Small intestine (tissue), 7 donors: ENCODE measurements at regions not wholly inside any gene's neighbourhood (a gene's known extent, or its start where the extent isn't known, plus 50 kb on each side); places are given as distances from the start of the nearest gene placed in this dataset.

Experiments
- DNase-seq, 2 donors: peaks; one replicate each; pipeline versions ENCODE4 v3.0.0 to v3.0.0-alpha.2; 2013
- FAIRE-seq: peaks from 2 replicates; lab custom pipeline; 2012; peaks lifted over from hg19 to GRCh38; lab: Jason Lieb, UNC
- H3K27ac ChIP-seq, 3 donors: one replicate each; pipeline ENCODE4 v1.5.1; 2013; ENCODE audit warnings: low read length in 2 of 3, mild to moderate bottlenecking in 2 of 3, control low read depth in 1 of 3, inconsistent platforms in 1 of 3, low read depth in 1 of 3, moderate library complexity in 1 of 3
- H3K27me3 ChIP-seq, 3 donors: one replicate each; pipeline ENCODE4 v1.6.1; 2013; ENCODE audit warnings: low read length in 3 of 3, inconsistent platforms in 1 of 3; ENCODE audit not compliant: control insufficient read depth in 3 of 3, insufficient read depth in 3 of 3
- H3K36me3 ChIP-seq, 3 donors: one replicate each; pipeline ENCODE4 v1.6.1; 2013; ENCODE audit warnings: low read length in 3 of 3, inconsistent platforms in 1 of 3, low read depth in 1 of 3, mild to moderate bottlenecking in 1 of 3, moderate library complexity in 1 of 3; ENCODE audit not compliant: control insufficient read depth in 3 of 3, insufficient read depth in 2 of 3
- H3K4me1 ChIP-seq, 3 donors: one replicate each; pipeline ENCODE4 v1.6.1; 2013; ENCODE audit warnings: low read length in 2 of 3, inconsistent platforms in 1 of 3, low read depth in 1 of 3, mild to moderate bottlenecking in 1 of 3, moderate library complexity in 1 of 3; ENCODE audit not compliant: control insufficient read depth in 3 of 3, insufficient read depth in 2 of 3
- H3K4me3 ChIP-seq, 3 donors: one replicate each; pipeline ENCODE4 v1.5.1; 2013; ENCODE audit warnings: low read length in 3 of 3, control low read depth in 1 of 3, inconsistent platforms in 1 of 3, low read depth in 1 of 3, mild to moderate bottlenecking in 1 of 3, moderate library complexity in 1 of 3
- H3K9me3 ChIP-seq, 2 donors: one replicate each; pipeline ENCODE4 v1.6.1; 2013; ENCODE audit warnings: low read depth in 1 of 2, low read length in 1 of 2; ENCODE audit not compliant: control insufficient read depth in 2 of 2, insufficient read depth in 1 of 2
- WGBS, 3 donors: extraction: QIAGEN DNeasy Blood & Tissue Kit; methylation state at CpG; one replicate each; pipeline ENCODE4 v1.1.7; 2013; 5-methylcytosine and 5-hydroxymethylcytosine counted together
- donor health status: healthy with polysubstance abuse.
- donor health status: control.
- donor health status: control.
- donor health status: Bipolar disorder and iron deficiency.
- donor health status: healthy.

DNA sequence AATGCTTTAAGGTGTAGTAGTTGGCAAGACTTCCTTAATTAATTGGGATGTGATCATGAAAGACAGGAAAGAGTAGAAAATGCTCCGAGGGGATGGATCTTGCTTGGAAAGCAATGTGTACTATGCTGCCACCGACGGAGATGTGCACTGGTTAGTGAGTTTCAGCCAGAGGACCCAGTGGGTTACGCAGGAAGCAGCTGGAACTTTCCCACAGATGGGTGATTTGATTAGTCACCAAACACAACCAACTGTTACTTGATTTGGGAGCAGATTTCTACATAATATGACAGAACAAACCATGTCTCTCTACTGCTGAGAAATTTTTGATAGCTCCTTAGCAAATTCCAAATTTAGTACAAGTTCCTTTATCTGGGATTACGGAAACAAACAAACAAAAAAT lies 245.4 kb upstream of the MCTP2 start:
- Histone ChIP-seq H3K27ac (no peak overlapping the region), H3K4me3 (no peak overlapping the region), H3K27me3 (peaks cover 0 to 6% (median 0%) of the 10 kb centered on the region in 3 donors), H3K9me3 (no peaks in the 10 kb centered on the region), H3K4me1 (peaks cover 0 to 3% (median 0%) of the 10 kb centered on the region in 3 donors), H3K36me3 (no peaks in the 10 kb centered on the region)
- FAIRE-seq (no peak), DNase-seq (no peak)
- WGBS, 3 donors, result 66 to 76% (median 74%) methylated on average over 5 of the region's 5 CpGs

DNA sequence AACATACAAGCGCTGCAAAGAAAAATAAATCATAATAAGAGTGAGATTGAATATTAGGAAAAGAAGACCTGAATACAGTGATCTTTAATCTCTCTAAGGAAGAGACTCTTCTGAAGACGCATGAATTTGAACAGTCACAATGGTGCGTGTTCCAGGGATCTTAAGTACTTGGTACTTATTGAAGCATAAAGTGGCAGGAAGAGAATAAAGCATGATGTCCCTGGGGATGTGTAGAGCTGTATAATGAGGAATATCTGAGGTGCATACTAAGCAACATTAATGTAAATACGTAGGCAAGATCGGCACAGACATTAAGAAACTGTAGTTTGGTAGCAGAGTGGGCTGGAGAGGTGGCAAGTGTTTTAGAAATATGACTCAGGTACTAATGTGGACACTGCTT lies 246.2 kb upstream of the MCTP2 start:
- Histone ChIP-seq H3K9me3 (no peaks in the 10 kb centered on the region), H3K36me3 (no peaks in the 10 kb centered on the region), H3K27me3 (peaks cover 0 to 6% (median 0%) of the 10 kb centered on the region in 3 donors), H3K4me3 (no peak overlapping the region), H3K27ac (no peak overlapping the region), H3K4me1 (peaks cover 0 to 3% (median 0%) of the 10 kb centered on the region in 3 donors)
- WGBS, 3 donors, result 68 to 87% (median 75%) methylated on average over 5 of the region's 5 CpGs
- FAIRE-seq, result no peak
- DNase-seq, result no peak

DNA sequence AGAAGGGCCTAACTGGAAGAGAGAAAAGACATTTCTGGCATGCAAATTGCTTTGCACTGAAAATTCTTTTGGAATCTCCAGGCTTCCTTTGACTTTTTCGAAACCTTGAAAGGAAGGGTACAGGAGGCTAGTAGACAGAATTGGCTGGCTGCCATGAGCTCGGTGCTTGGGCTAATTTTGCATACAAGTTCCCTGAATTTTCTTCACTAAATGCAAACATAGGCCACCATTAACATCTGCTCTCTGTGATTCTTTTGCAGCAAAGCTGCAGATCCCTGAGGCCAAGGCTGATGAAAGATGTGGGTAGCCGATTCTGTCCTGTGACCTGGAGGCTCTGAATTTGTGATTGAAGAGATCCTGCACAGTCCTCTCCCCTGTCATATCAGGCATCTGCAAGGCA lies 247.8 kb upstream of the MCTP2 start:
- peaks cover 0 to 3% (median 0%) of the 10 kb centered on the region in 3 donors for H3K4me1 ChIP-seq
- H3K4me3 ChIP-seq, result no peak overlapping the region
- H3K27me3 ChIP-seq, result peaks cover 0 to 8% (median 0%) of the 10 kb centered on the region in 3 donors
- DNase-seq (no peak), FAIRE-seq (no peak)
- WGBS, 3 donors, result 43 to 52% (median 49%) methylated on average over 3 of the region's 3 CpGs
- H3K36me3 ChIP-seq, result no peaks in the 10 kb centered on the region
- H3K9me3 ChIP-seq, result no peaks in the 10 kb centered on the region
- no peak overlapping the region for H3K27ac ChIP-seq

DNA sequence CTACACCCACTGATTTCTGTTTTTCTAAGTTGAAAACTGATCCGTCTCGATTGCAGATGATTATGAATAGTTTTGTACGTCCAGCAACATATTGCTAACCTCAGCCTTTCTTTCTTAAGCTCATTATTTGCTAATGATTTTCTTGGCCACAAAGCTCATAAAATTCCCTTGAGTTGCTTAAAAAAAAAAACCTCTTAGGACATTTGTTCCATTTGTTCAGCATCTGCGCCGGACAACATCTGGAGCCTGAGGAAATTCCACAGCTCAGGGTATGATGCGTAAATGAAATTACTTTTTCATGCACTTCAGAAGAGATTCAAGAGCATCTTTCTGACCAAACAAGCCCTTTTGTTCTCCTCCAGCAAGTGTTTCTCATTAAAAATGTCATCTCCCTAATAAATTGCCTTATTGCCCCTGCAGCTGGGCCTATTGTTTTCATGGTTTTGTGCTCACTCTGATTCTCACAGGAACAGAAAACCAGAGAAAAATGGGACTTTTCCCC lies 249.1 kb upstream of the MCTP2 start:
- FAIRE-seq (no peak), DNase-seq (no peak)
- H3K27ac ChIP-seq, result peak overlapping the region in 1 of 3 donors; percentile 22
- no peak overlapping the region for H3K4me3 ChIP-seq
- peaks cover 0 to 3% (median 0%) of the 10 kb centered on the region in 3 donors for H3K4me1 ChIP-seq
- H3K27me3 ChIP-seq, result peaks cover 0 to 8% (median 0%) of the 10 kb centered on the region in 3 donors
- WGBS, 3 donors, result 66 to 83% (median 76%) methylated on average over 6 of the region's 6 CpGs
- no peaks in the 10 kb centered on the region for H3K9me3 ChIP-seq
- no peaks in the 10 kb centered on the region for H3K36me3 ChIP-seq

DNA sequence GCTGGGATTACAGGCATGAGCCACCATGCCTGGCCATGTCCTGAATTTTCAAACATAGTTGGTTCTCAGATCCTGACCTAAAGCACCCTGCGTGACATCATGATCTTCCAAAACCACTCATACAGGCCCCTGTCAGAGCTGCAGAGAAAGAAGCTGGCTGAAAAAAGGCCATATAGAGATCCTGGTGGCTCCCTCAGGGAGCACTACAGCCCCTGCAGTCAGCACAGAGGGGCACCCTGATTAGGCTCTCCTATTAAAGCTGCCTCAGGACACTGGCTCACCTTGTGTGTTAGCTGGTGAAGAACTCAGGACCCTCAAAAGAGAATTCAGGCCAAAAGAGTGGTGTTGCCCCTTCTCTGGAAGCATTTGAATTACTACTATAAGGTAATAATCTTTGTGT lies 249.7 kb upstream of the MCTP2 start:
- FAIRE-seq (no peak), DNase-seq (no peak)
- H3K27me3 ChIP-seq, result peaks cover 0 to 8% (median 0%) of the 10 kb centered on the region in 3 donors
- 88 to 96% (median 92%) methylated on average over 1 of the region's 1 CpG for WGBS, 3 donors
- H3K9me3 ChIP-seq, result no peaks in the 10 kb centered on the region
- H3K4me1 ChIP-seq, result peaks cover 0 to 3% (median 0%) of the 10 kb centered on the region in 3 donors
- H3K27ac ChIP-seq, result peak overlapping the region in 1 of 3 donors; percentile 23
- no peak overlapping the region for H3K4me3 ChIP-seq
- H3K36me3 ChIP-seq, result no peaks in the 10 kb centered on the region

DNA sequence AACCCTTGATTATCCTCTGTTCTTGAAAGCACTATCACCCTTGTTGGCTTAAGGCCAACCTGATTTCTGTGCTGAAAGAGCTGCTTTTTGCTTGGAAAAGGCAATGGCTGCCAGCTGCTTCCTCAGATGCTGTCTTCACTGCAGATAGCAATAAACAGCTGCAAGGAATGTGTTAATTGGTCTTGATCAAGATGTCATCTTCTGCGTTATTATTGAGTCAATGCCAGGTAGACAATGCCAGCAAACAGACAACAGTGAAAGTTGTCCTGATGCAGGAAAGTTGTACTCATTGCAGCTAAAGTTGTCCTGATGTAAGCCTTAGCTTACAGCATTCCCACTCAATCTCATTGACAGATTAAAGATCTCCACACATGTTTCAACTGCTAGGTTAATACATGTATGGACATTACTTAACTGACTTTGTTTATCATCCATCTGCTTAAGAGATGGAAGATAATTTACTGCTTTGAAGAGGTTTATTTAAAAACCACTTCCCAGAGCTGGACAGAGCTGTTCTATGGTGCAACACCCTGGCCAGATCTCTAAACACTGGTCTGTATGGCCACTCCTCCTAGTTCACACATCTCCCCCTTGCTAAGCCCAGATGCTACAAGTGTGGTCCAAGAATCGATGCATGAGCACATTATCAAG lies 251.0 kb upstream of the MCTP2 start:
- DNase-seq, result peak in 1 of 2 donors; percentile 9
- no peaks in the 10 kb centered on the region for H3K36me3 ChIP-seq
- no peak for FAIRE-seq
- 29 to 37% (median 35%) methylated on average over 2 of the region's 2 CpGs for WGBS, 3 donors
- no peaks in the 10 kb centered on the region for H3K9me3 ChIP-seq
- peaks cover 0 to 8% (median 0%) of the 10 kb centered on the region in 3 donors for H3K27me3 ChIP-seq
- H3K4me3 ChIP-seq, result no peak overlapping the region
- no peaks in the 10 kb centered on the region for H3K4me1 ChIP-seq
- no peak overlapping the region for H3K27ac ChIP-seq

DNA sequence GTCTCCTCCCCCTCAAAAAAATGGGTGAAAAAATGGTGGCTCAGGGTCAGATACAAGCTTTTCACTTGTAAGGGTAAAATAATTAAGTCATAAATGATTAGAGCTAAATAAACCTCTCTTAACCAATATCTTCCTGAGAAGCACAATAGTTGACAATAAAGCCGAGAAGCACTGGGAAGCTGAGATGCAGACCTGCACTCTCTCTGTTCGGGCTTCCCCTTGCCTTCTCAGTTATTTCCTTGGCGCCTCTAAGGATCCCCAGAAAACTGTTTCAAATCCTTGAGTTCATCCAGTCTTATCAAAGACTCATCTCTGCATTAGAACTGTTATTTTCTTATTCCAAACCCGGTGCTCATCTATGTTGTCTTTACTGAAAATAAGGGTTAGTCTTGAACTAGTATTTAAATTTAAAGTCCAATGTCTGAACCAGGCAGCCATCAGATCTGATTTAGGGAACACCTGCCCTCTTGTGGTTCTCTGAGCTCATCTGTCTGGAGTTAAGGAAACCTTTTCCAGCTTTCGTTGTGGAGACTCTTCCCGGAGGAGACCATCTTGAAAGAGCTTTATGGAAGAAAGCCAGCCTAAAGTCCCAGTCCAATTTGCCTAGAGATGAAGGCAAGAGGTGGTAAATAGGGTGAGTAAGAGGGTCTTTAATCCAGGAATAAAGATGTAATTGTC lies 256.4 kb upstream of the MCTP2 start:
- 38 to 58% (median 47%) methylated on average over 6 of the region's 6 CpGs for WGBS, 3 donors
- H3K27ac ChIP-seq, result no peak overlapping the region
- H3K36me3 ChIP-seq, result no peaks in the 10 kb centered on the region
- DNase-seq, result peak; percentile 12 to 58
- no peak overlapping the region for H3K4me3 ChIP-seq
- H3K27me3 ChIP-seq, result peaks cover 0 to 2% (median 0%) of the 10 kb centered on the region in 3 donors
- H3K4me1 ChIP-seq, result no peaks in the 10 kb centered on the region
- no peak for FAIRE-seq
- no peaks in the 10 kb centered on the region for H3K9me3 ChIP-seq

DNA sequence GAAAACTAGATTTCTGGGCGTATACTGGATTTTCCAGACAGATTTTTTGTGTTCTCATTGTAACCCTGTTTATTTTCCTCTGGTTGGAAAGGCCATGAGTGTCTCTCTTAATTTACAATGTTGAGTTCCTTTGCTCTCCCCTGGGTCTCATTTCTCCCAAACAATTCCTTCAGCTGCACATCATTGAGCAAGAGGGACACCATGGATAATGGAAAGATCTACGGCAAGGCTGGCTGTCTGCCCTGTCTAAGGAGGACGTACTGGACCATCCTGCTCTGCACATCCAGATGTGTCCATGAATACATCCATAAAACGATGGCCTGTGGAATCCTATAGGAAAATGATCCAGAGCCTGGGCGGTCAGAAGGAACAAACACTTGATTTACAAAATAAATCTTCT lies 258.1 kb upstream of the MCTP2 start:
- WGBS, 3 donors, result 67 to 80% (median 77%) methylated on average over 5 of the region's 5 CpGs
- FAIRE-seq (no peak), DNase-seq (no peak)
- Histone ChIP-seq H3K4me1 (no peaks in the 10 kb centered on the region), H3K27me3 (no peaks in the 10 kb centered on the region), H3K4me3 (no peak overlapping the region), H3K9me3 (no peaks in the 10 kb centered on the region), H3K36me3 (no peaks in the 10 kb centered on the region), H3K27ac (no peak overlapping the region)
